ENCODE measurements at regions not wholly inside any gene's neighbourhood (a gene's known extent, or its start where the extent isn't known, plus 50 kb on each side); places are given as distances from the start of the nearest gene placed in this dataset.

- Mint-ChIP-seq H3K4me3 (no peak overlapping the region), H3K36me3 (ENCODE audit: low read depth) (peaks cover 8% of the 10 kb centered on the region), H3K4me1 (ENCODE audit: low read depth) (peaks cover 12% of the 10 kb centered on the region), H3K27ac (no peak overlapping the region), H3K9me3 (no peaks in the 10 kb centered on the region), H3K27me3 (peaks cover 37% of the 10 kb centered on the region)
- intact Hi-C loops (cut with micrococcal nuclease) = loop anchor here (10.0 kb wide), 1 partner anchor 213 kb away; no protein-coding TSS in a partner anchor
Measured at GRCh38 chr15:31867536-31868442, 162.5 kb upstream of the CHRNA7 start.

GRCh38 chr15:31869686-31870307 is 160.5 kb upstream of the CHRNA7 start:
- Mint-ChIP-seq H3K27me3 (peaks cover 35% of the 10 kb centered on the region), H3K36me3 (ENCODE audit: low read depth) (peaks cover 8% of the 10 kb centered on the region), H3K4me1 (ENCODE audit: low read depth) (peaks cover 12% of the 10 kb centered on the region), H3K27ac (no peak overlapping the region), H3K4me3 (peak overlapping the region; percentile 58), H3K9me3 (no peaks in the 10 kb centered on the region)
- intact Hi-C loops (cut with micrococcal nuclease) = loop anchor here (10.0 kb wide), 1 partner anchor 215 kb away; no protein-coding TSS in a partner anchor

GRCh38 chr15:31870328-31871165 is 159.8 kb upstream of the CHRNA7 start, which contains the start of gene OTUD7A:
Gene OTUD7A, minus strand, starts transcription at chr15:31870673.
- peaks cover 12% of the 10 kb centered on the region for H3K4me1 Mint-ChIP-seq (ENCODE audit: low read depth)
- H3K4me3 Mint-ChIP-seq = peak within 1 kb of the TSS; percentile 97
- no peaks in the 10 kb centered on the region for H3K9me3 Mint-ChIP-seq
- H3K27ac Mint-ChIP-seq = peak within 1 kb of the TSS; percentile 59
- H3K27me3 Mint-ChIP-seq = peaks cover 35% of the 10 kb centered on the region
- H3K36me3 Mint-ChIP-seq (ENCODE audit: low read depth) = peaks cover 8% of the 10 kb centered on the region
- intact Hi-C loops (cut with micrococcal nuclease) = no loop called here

GRCh38 chr15:31871166-31871886 is 159.0 kb upstream of the CHRNA7 start:
- intact Hi-C loops (cut with micrococcal nuclease) = no loop called here
- Mint-ChIP-seq H3K9me3 (no peaks in the 10 kb centered on the region), H3K36me3 (ENCODE audit: low read depth) (peaks cover 8% of the 10 kb centered on the region), H3K27ac (peak overlapping the region; percentile 59), H3K27me3 (peaks cover 38% of the 10 kb centered on the region), H3K4me1 (ENCODE audit: low read depth) (peaks cover 12% of the 10 kb centered on the region), H3K4me3 (peak overlapping the region; percentile 97)

GRCh38 chr15:31871887-31872281 is 158.4 kb upstream of the CHRNA7 start:
- peaks cover 12% of the 10 kb centered on the region for H3K4me1 Mint-ChIP-seq (ENCODE audit: low read depth)
- H3K36me3 Mint-ChIP-seq (ENCODE audit: low read depth) = peaks cover 8% of the 10 kb centered on the region
- H3K27me3 Mint-ChIP-seq = peaks cover 41% of the 10 kb centered on the region
- H3K9me3 Mint-ChIP-seq = no peaks in the 10 kb centered on the region
- no peak overlapping the region for H3K27ac Mint-ChIP-seq
- intact Hi-C loops (cut with micrococcal nuclease) = no loop called here
- H3K4me3 Mint-ChIP-seq = no peak overlapping the region

- intact Hi-C loops (cut with micrococcal nuclease) = no loop called here
- Mint-ChIP-seq H3K4me1 (ENCODE audit: low read depth) (no peaks in the 10 kb centered on the region), H3K4me3 (no peak overlapping the region), H3K27ac (no peak overlapping the region), H3K36me3 (ENCODE audit: low read depth) (no peaks in the 10 kb centered on the region), H3K27me3 (peaks cover 18% of the 10 kb centered on the region), H3K9me3 (no peaks in the 10 kb centered on the region)
Measured at GRCh38 chr15:31887246-31887645, 143.1 kb upstream of the CHRNA7 start.

- Mint-ChIP-seq H3K4me3 (no peak overlapping the region), H3K36me3 (ENCODE audit: low read depth) (no peaks in the 10 kb centered on the region), H3K9me3 (peaks cover 3% of the 10 kb centered on the region), H3K27me3 (peaks cover 14% of the 10 kb centered on the region), H3K27ac (no peak overlapping the region), H3K4me1 (ENCODE audit: low read depth) (no peaks in the 10 kb centered on the region)
- intact Hi-C loops (cut with micrococcal nuclease) = no loop called here
Measured at GRCh38 chr15:31892513-31892912, 137.8 kb upstream of the CHRNA7 start.

DNA sequence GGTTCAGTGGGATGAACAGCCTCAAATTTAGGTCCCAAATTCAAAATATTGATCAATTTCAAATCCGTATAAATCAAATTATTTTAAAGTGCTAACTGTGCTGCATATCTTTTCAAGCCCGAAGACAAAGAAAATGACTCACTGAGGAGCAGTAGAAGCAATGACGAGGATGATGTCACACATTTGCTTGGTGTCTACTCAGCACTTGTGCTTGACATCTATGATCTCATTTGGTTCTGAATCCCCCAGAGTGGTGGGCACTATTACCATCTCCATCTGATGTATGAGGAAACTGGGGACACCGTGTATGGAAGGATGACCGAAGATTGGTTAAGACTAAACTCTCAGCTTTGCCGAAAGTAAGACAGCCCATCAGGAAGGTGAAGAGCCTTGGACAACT is 136.5 kb upstream of the CHRNA7 start:
- no peaks in the 10 kb centered on the region for H3K4me1 Mint-ChIP-seq (ENCODE audit: low read depth)
- intact Hi-C loops (cut with micrococcal nuclease) = no loop called here
- H3K27ac Mint-ChIP-seq = no peak overlapping the region
- H3K9me3 Mint-ChIP-seq = peaks cover 10% of the 10 kb centered on the region
- peaks cover 6% of the 10 kb centered on the region for H3K27me3 Mint-ChIP-seq
- H3K4me3 Mint-ChIP-seq = no peak overlapping the region
- no peaks in the 10 kb centered on the region for H3K36me3 Mint-ChIP-seq (ENCODE audit: low read depth)

DNA sequence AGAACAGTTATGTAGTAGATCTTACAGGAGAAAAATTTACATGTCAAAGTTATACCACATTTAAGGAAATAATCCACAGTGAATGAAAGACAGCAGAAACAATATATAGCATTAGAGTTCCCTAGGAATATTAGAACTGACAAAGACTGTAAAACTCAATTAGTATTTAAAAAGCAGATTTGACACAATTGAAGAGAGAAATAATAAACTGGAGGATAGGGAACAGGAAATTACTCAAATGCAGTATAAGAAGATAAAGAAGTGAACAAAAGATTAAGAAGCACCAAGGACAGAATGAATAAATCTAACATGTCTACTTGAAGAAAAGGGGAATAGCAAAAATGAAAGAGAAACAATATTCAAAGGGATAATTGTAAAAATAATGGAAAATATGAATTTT is 132.6 kb upstream of the CHRNA7 start:
- intact Hi-C loops (cut with micrococcal nuclease) = no loop called here
- H3K27ac Mint-ChIP-seq = no peak overlapping the region
- H3K36me3 Mint-ChIP-seq (ENCODE audit: low read depth) = no peaks in the 10 kb centered on the region
- no peaks in the 10 kb centered on the region for H3K4me1 Mint-ChIP-seq (ENCODE audit: low read depth)
- H3K9me3 Mint-ChIP-seq = peaks cover 18% of the 10 kb centered on the region
- H3K27me3 Mint-ChIP-seq = no peaks in the 10 kb centered on the region
- H3K4me3 Mint-ChIP-seq = no peak overlapping the region

GRCh38 chr15:31901501-31901900 is 128.8 kb upstream of the CHRNA7 start:
- no peaks in the 10 kb centered on the region for H3K4me1 Mint-ChIP-seq (ENCODE audit: low read depth)
- H3K36me3 Mint-ChIP-seq (ENCODE audit: low read depth) = no peaks in the 10 kb centered on the region
- no peak overlapping the region for H3K27ac Mint-ChIP-seq
- peaks cover 4% of the 10 kb centered on the region for H3K27me3 Mint-ChIP-seq
- no peak overlapping the region for H3K4me3 Mint-ChIP-seq
- peaks cover 18% of the 10 kb centered on the region for H3K9me3 Mint-ChIP-seq
- intact Hi-C loops (cut with micrococcal nuclease) = no loop called here

- Mint-ChIP-seq H3K27me3 (peaks cover 4% of the 10 kb centered on the region), H3K36me3 (ENCODE audit: low read depth) (no peaks in the 10 kb centered on the region), H3K4me1 (ENCODE audit: low read depth) (no peaks in the 10 kb centered on the region), H3K4me3 (no peak overlapping the region), H3K27ac (no peak overlapping the region), H3K9me3 (peaks cover 5% of the 10 kb centered on the region)
- intact Hi-C loops (cut with micrococcal nuclease) = no loop called here
Measured at GRCh38 chr15:31905054-31905453, 125.3 kb upstream of the CHRNA7 start.

- Mint-ChIP-seq H3K9me3 (peaks cover 14% of the 10 kb centered on the region), H3K4me3 (no peak overlapping the region), H3K27ac (no peak overlapping the region), H3K27me3 (no peaks in the 10 kb centered on the region), H3K36me3 (ENCODE audit: low read depth) (no peaks in the 10 kb centered on the region), H3K4me1 (ENCODE audit: low read depth) (no peaks in the 10 kb centered on the region)
- intact Hi-C loops (cut with micrococcal nuclease) = no loop called here
Measured at GRCh38 chr15:31925541-31925940, 104.8 kb upstream of the CHRNA7 start.

GRCh38 chr15:31930967-31931366 is 99.3 kb upstream of the CHRNA7 start:
- intact Hi-C loops (cut with micrococcal nuclease) = no loop called here
- H3K27me3 Mint-ChIP-seq = no peaks in the 10 kb centered on the region
- H3K4me3 Mint-ChIP-seq = no peak overlapping the region
- no peaks in the 10 kb centered on the region for H3K36me3 Mint-ChIP-seq (ENCODE audit: low read depth)
- H3K4me1 Mint-ChIP-seq (ENCODE audit: low read depth) = no peaks in the 10 kb centered on the region
- H3K27ac Mint-ChIP-seq = no peak overlapping the region
- H3K9me3 Mint-ChIP-seq = no peaks in the 10 kb centered on the region
